Memory B cell (primary cell): ENCODE measurements at regions not wholly inside any gene's neighbourhood (a gene's known extent, or its start where the extent isn't known, plus 50 kb on each side); places are given as distances from the start of the nearest gene placed in this dataset.

ENCODE experiments used
- ATAC-seq: fragments of 150-1000 bp; cut with Tn5 transposase; 2 replicates; pipeline ENCODE4 v1.10.0; 2021; ENCODE audit warnings: low read depth, mild to moderate bottlenecking, moderate library complexity
- DNase-seq, 2 donors: peaks; one replicate each; pipeline ENCODE4 v3.0.0; 2022; ENCODE audit warnings: low spot score in 2 of 2
- H3K27ac Mint-ChIP-seq: one replicate; pipeline ENCODE4 v1.8.0; 2022; ENCODE audit warnings: mild to moderate bottlenecking, moderate library complexity, mixed read lengths
- H3K27me3 Mint-ChIP-seq: one replicate; pipeline ENCODE4 v1.8.0; 2022; ENCODE audit warnings: mixed read lengths
- H3K36me3 Mint-ChIP-seq: one replicate; pipeline ENCODE4 v1.8.0; 2022; ENCODE audit warnings: mild to moderate bottlenecking, mixed read lengths
- H3K4me1 Mint-ChIP-seq: one replicate; pipeline ENCODE4 v1.8.0; 2022; ENCODE audit warnings: mixed read lengths
- H3K4me3 Mint-ChIP-seq: one replicate; pipeline ENCODE4 v1.8.0; 2022; ENCODE audit warnings: mild to moderate bottlenecking, moderate library complexity, mixed read lengths
- H3K9me3 Mint-ChIP-seq: one replicate; pipeline ENCODE4 v1.8.0; 2022; ENCODE audit warnings: mixed read lengths

- ATAC-seq: no peak
- Mint-ChIP-seq H3K27ac (no peak overlapping the region), H3K9me3 (no peaks in the 10 kb centered on the region), H3K4me1 (no peaks in the 10 kb centered on the region), H3K4me3 (no peak overlapping the region), H3K27me3 (no peaks in the 10 kb centered on the region), H3K36me3 (no peaks in the 10 kb centered on the region)
- no peak for DNase-seq
Observed at GRCh38 chr11:28699701-28700100, 591.5 kb downstream of the METTL15 start.

- H3K9me3 Mint-ChIP-seq: no peaks in the 10 kb centered on the region
- no peak overlapping the region for H3K4me3 Mint-ChIP-seq
- H3K36me3 Mint-ChIP-seq: no peaks in the 10 kb centered on the region
- H3K4me1 Mint-ChIP-seq: no peaks in the 10 kb centered on the region
- DNase-seq (no peak), ATAC-seq (no peak)
- no peak overlapping the region for H3K27ac Mint-ChIP-seq
- no peaks in the 10 kb centered on the region for H3K27me3 Mint-ChIP-seq
Observed at GRCh38 chr11:28697920-28698827, 590.0 kb downstream of the METTL15 start.

- Mint-ChIP-seq H3K27me3 (no peaks in the 10 kb centered on the region), H3K9me3 (no peaks in the 10 kb centered on the region), H3K27ac (no peak overlapping the region), H3K36me3 (no peaks in the 10 kb centered on the region), H3K4me3 (no peak overlapping the region), H3K4me1 (no peaks in the 10 kb centered on the region)
- DNase-seq (no peak), ATAC-seq (no peak)
Observed at GRCh38 chr11:28696591-28696990, 588.4 kb downstream of the METTL15 start.

GRCh38 chr11:28690746-28691145 lies 582.6 kb downstream of the METTL15 start:
- H3K9me3 Mint-ChIP-seq: no peaks in the 10 kb centered on the region

GRCh38 chr11:28684011-28684586 lies 575.9 kb downstream of the METTL15 start:
- Mint-ChIP-seq H3K4me3 (no peak overlapping the region), H3K4me1 (no peaks in the 10 kb centered on the region), H3K36me3 (no peaks in the 10 kb centered on the region), H3K27ac (no peak overlapping the region), H3K9me3 (peaks cover 3% of the 10 kb centered on the region), H3K27me3 (no peaks in the 10 kb centered on the region)
- ATAC-seq (no peak), DNase-seq (no peak)

More at GRCh38 chr11:28690746-28691145, 582.6 kb downstream of the METTL15 start:
- H3K4me1 Mint-ChIP-seq: no peaks in the 10 kb centered on the region
- ATAC-seq (no peak), DNase-seq (no peak)
- peaks cover 1% of the 10 kb centered on the region for H3K27me3 Mint-ChIP-seq
- no peak overlapping the region for H3K27ac Mint-ChIP-seq
- H3K4me3 Mint-ChIP-seq: no peak overlapping the region
- H3K36me3 Mint-ChIP-seq: no peaks in the 10 kb centered on the region

GRCh38 chr11:28679795-28680468 lies 571.7 kb downstream of the METTL15 start:
- Mint-ChIP-seq H3K36me3 (no peaks in the 10 kb centered on the region), H3K27me3 (no peaks in the 10 kb centered on the region), H3K27ac (no peak overlapping the region), H3K9me3 (peaks cover 3% of the 10 kb centered on the region), H3K4me3 (no peak overlapping the region), H3K4me1 (no peaks in the 10 kb centered on the region)
- no peak for DNase-seq
- no peak for ATAC-seq

GRCh38 chr11:28677721-28678120 lies 569.5 kb downstream of the METTL15 start:
- Mint-ChIP-seq H3K4me3 (no peak overlapping the region), H3K36me3 (no peaks in the 10 kb centered on the region), H3K4me1 (no peaks in the 10 kb centered on the region), H3K27ac (no peak overlapping the region), H3K27me3 (no peaks in the 10 kb centered on the region), H3K9me3 (peaks cover 1% of the 10 kb centered on the region)
- ATAC-seq (no peak), DNase-seq (no peak)

GRCh38 chr11:28675183-28675582 lies 567.0 kb downstream of the METTL15 start:
- H3K4me3 Mint-ChIP-seq: no peak overlapping the region
- no peaks in the 10 kb centered on the region for H3K9me3 Mint-ChIP-seq
- DNase-seq (no peak), ATAC-seq (no peak)
- H3K27me3 Mint-ChIP-seq: no peaks in the 10 kb centered on the region
- no peaks in the 10 kb centered on the region for H3K4me1 Mint-ChIP-seq
- H3K27ac Mint-ChIP-seq: no peak overlapping the region
- no peaks in the 10 kb centered on the region for H3K36me3 Mint-ChIP-seq

GRCh38 chr11:28674433-28675103 lies 566.4 kb downstream of the METTL15 start:
- Mint-ChIP-seq H3K36me3 (no peaks in the 10 kb centered on the region), H3K4me1 (no peaks in the 10 kb centered on the region)

GRCh38 chr11:28673691-28674432 lies 565.7 kb downstream of the METTL15 start:
- DNase-seq (no peak), ATAC-seq (no peak)
- no peaks in the 10 kb centered on the region for H3K9me3 Mint-ChIP-seq
- H3K4me1 Mint-ChIP-seq: no peaks in the 10 kb centered on the region
- no peaks in the 10 kb centered on the region for H3K36me3 Mint-ChIP-seq
- H3K27me3 Mint-ChIP-seq: no peaks in the 10 kb centered on the region
- H3K27ac Mint-ChIP-seq: no peak overlapping the region
- no peak overlapping the region for H3K4me3 Mint-ChIP-seq

More at GRCh38 chr11:28674433-28675103, 566.4 kb downstream of the METTL15 start:
- no peak overlapping the region for H3K4me3 Mint-ChIP-seq
- H3K27ac Mint-ChIP-seq: no peak overlapping the region
- no peaks in the 10 kb centered on the region for H3K27me3 Mint-ChIP-seq
- ATAC-seq (no peak), DNase-seq (no peak)
- no peaks in the 10 kb centered on the region for H3K9me3 Mint-ChIP-seq

GRCh38 chr11:28671274-28671673 lies 563.1 kb downstream of the METTL15 start:
- H3K27me3 Mint-ChIP-seq: no peaks in the 10 kb centered on the region
- H3K4me1 Mint-ChIP-seq: no peaks in the 10 kb centered on the region
- no peaks in the 10 kb centered on the region for H3K36me3 Mint-ChIP-seq
- DNase-seq: no peak
- ATAC-seq: no peak
- H3K4me3 Mint-ChIP-seq: no peak overlapping the region
- H3K27ac Mint-ChIP-seq: no peak overlapping the region
- no peaks in the 10 kb centered on the region for H3K9me3 Mint-ChIP-seq

GRCh38 chr11:28666632-28667031 lies 558.4 kb downstream of the METTL15 start:
- peaks cover 2% of the 10 kb centered on the region for H3K9me3 Mint-ChIP-seq
- no peak for ATAC-seq
- H3K27ac Mint-ChIP-seq: no peak overlapping the region
- no peaks in the 10 kb centered on the region for H3K36me3 Mint-ChIP-seq
- DNase-seq: no peak
- H3K4me1 Mint-ChIP-seq: no peaks in the 10 kb centered on the region
- H3K27me3 Mint-ChIP-seq: no peaks in the 10 kb centered on the region
- no peak overlapping the region for H3K4me3 Mint-ChIP-seq

GRCh38 chr11:28659716-28660348 lies 551.6 kb downstream of the METTL15 start:
- H3K36me3 Mint-ChIP-seq: no peaks in the 10 kb centered on the region
- ATAC-seq (no peak), DNase-seq (no peak)
- no peaks in the 10 kb centered on the region for H3K27me3 Mint-ChIP-seq
- H3K9me3 Mint-ChIP-seq: peaks cover 2% of the 10 kb centered on the region
- H3K4me1 Mint-ChIP-seq: no peaks in the 10 kb centered on the region
- H3K4me3 Mint-ChIP-seq: no peak overlapping the region
- H3K27ac Mint-ChIP-seq: no peak overlapping the region
